ENCODE measurements at regions not wholly inside any gene's neighbourhood (a gene's known extent, or its start where the extent isn't known, plus 50 kb on each side); places are given as distances from the start of the nearest gene placed in this dataset.

DNA sequence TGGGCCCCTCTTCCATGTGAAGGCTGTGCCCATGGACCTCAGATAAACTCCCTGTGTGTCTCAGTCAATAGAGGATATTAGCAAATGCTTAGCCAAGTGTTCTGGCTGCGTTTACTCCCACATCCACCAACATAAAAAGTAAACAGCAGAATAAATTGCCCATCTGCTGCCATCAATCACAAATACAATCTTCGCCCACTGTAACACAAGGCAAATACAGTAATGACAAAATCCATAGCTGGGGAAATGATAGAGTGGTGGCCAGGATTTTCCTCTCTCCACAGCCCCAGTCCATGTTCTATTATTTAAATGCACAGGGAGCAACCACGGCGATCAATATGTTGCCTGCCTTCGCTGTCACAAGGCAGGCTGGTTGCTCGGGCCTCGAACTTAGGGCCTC lies 376.5 kb downstream of the UQCRFS1 start:
- Mint-ChIP-seq H3K36me3 (ENCODE audit: insufficient read depth in 1 of 3, low read depth in 3 of 3) (no peaks in the 10 kb centered on the region), H3K4me3 (no peak overlapping the region), H3K9me3 (no peaks in the 10 kb centered on the region), H3K27ac (no peak overlapping the region), H3K4me1 (peaks cover 38 to 42% of the 10 kb centered on the region in 2 experiments), H3K27me3 (ENCODE audit: low read depth) (0 out of 2 replicates have a peak, but pooled peaks cover 3% of the 10 kb centered on the region)
- H3K9me3 ChIP-seq (ENCODE audit: control insufficient read depth, low read depth, low read length): no peaks in the 10 kb centered on the region
- no peak overlapping the region for H2BK20ac ChIP-seq (ENCODE audit: low read depth, low read length, poor library complexity, severe bottlenecking)
- no CpG with 5 or more reads among the region's 7 CpGs for WGBS (ENCODE audit: extremely low coverage, insufficient read length, low lambda C conversion rate)
- no peak overlapping the region for H2BK12ac ChIP-seq (ENCODE audit: insufficient read length, low read depth, low read length)
- no peak overlapping the region for H2BK15ac ChIP-seq (ENCODE audit: low read depth, low read length)
- no peak overlapping the region for H3K23ac ChIP-seq (ENCODE audit: insufficient read length, low read depth, low read length)
- no peak overlapping the region for H4K8ac ChIP-seq (replicated peaks; ENCODE audit: insufficient read length, low read depth, low read length)
- no peaks in the 10 kb centered on the region for H3K79me2 ChIP-seq (ENCODE audit: insufficient read depth, low read length)
- H3K4me2 ChIP-seq (ENCODE audit: insufficient read depth, insufficient read length, low read length): no peak overlapping the region
- H3K4ac ChIP-seq (ENCODE audit: low read depth, low read length): no peak overlapping the region
- no peak overlapping the region for H4K5ac ChIP-seq (ENCODE audit: insufficient read length, low read depth, low read length)
- no peak overlapping the region for H2AK5ac ChIP-seq (ENCODE audit: insufficient read length, low read length)
- no peaks in the 10 kb centered on the region; the same call in 1 of the 2 replicates for H3K4me1 ChIP-seq (ENCODE audit: insufficient read depth, low read length)
- H2BK120ac ChIP-seq (ENCODE audit: low read depth, low read length, poor library complexity, severe bottlenecking): no peak overlapping the region
- no peak overlapping the region for H2AFZ ChIP-seq (ENCODE audit: low read length)
- H3K9ac ChIP-seq (ENCODE audit: extremely low read depth, insufficient read length, low read length): no peak overlapping the region
- no peak overlapping the region for H3K27ac ChIP-seq (ENCODE audit: insufficient read length, low read depth, low read length)
- no peaks in the 10 kb centered on the region for H4K20me1 ChIP-seq (ENCODE audit: control insufficient read depth, insufficient read depth, insufficient read length)
- H2BK5ac ChIP-seq (ENCODE audit: insufficient read length, low read length): no peak overlapping the region
- no peak overlapping the region for H3K14ac ChIP-seq (ENCODE audit: insufficient read depth, low read length)
- H3K18ac ChIP-seq (ENCODE audit: insufficient read length, low read depth, low read length): no peak overlapping the region
- H3K27me3 ChIP-seq (ENCODE audit: insufficient read depth, low read length): no peaks in the 10 kb centered on the region
- H4K91ac ChIP-seq (ENCODE audit: insufficient read length, low read depth, low read length): no peak overlapping the region
- no peak for DNase-seq
- H3K23me2 ChIP-seq (ENCODE audit: insufficient read length, low read depth, low read length, poor library complexity, severe bottlenecking): no peaks in the 10 kb centered on the region
- TF ChIP-seq, protein P1, sequence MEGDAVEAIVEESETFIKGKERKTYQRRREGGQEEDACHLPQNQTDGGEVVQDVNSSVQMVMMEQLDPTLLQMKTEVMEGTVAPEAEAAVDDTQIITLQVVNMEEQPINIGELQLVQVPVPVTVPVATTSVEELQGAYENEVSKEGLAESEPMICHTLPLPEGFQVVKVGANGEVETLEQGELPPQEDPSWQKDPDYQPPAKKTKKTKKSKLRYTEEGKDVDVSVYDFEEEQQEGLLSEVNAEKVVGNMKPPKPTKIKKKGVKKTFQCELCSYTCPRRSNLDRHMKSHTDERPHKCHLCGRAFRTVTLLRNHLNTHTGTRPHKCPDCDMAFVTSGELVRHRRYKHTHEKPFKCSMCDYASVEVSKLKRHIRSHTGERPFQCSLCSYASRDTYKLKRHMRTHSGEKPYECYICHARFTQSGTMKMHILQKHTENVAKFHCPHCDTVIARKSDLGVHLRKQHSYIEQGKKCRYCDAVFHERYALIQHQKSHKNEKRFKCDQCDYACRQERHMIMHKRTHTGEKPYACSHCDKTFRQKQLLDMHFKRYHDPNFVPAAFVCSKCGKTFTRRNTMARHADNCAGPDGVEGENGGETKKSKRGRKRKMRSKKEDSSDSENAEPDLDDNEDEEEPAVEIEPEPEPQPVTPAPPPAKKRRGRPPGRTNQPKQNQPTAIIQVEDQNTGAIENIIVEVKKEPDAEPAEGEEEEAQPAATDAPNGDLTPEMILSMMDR (conservative IDR thresholded peaks at IDR 0.05): no peak
- no peak overlapping the region for H3T11ph ChIP-seq (ENCODE audit: low read length)
- no peak overlapping the region for H3K56ac ChIP-seq (ENCODE audit: insufficient read length, low read depth, low read length)
- no peaks in the 10 kb centered on the region for H3K79me1 ChIP-seq (ENCODE audit: insufficient read depth, low read depth, low read length, poor library complexity, severe bottlenecking)
